GM21447 (cell line): ENCODE measurements at regions not wholly inside any gene's neighbourhood (a gene's known extent, or its start where the extent isn't known, plus 50 kb on each side); places are given as distances from the start of the nearest gene placed in this dataset.
"Not testable (repeated sequence)": the region's sequence is repeated elsewhere in the genome, so short reads cannot be mapped to it uniquely, and the experiment has no call there.

Source experiments
- ATAC-seq: cut with Tn5 transposase; IDR thresholded peaks from one replicate; pipeline ENCODE4 v1.9.1; 2021; ENCODE audit not compliant: unreplicated experiment

GRCh38 chr12:9313479-9313878 is 105.3 kb upstream of the PZP start:
- not testable (repeated sequence) for ATAC-seq

- not testable (repeated sequence) for ATAC-seq
Measured at GRCh38 chr12:9312406-9313392, 104.5 kb upstream of the PZP start.

- ATAC-seq = not testable (repeated sequence)
Measured at GRCh38 chr12:9311454-9311853, 103.3 kb upstream of the PZP start.

- ATAC-seq = not testable (repeated sequence)
Measured at GRCh38 chr12:9310645-9311044, 102.5 kb upstream of the PZP start.

- peak; percentile 79 for ATAC-seq
Measured at GRCh38 chr12:9309749-9310148, 101.6 kb upstream of the PZP start.

GRCh38 chr12:9308745-9309144 is 100.5 kb upstream of the PZP start:
- ATAC-seq = peak; percentile 52

- not testable (repeated sequence) for ATAC-seq
Measured at GRCh38 chr12:9308163-9308562, 100.0 kb upstream of the PZP start.

GRCh38 chr12:9307255-9307654 is 99.1 kb upstream of the PZP start:
- not testable (repeated sequence) for ATAC-seq

- not testable (repeated sequence) for ATAC-seq
Measured at GRCh38 chr12:9306004-9306403, 97.8 kb upstream of the PZP start.

GRCh38 chr12:9304540-9304939 is 96.3 kb upstream of the PZP start:
- not testable (repeated sequence) for ATAC-seq

- ATAC-seq = not testable (repeated sequence)
Measured at GRCh38 chr12:9295872-9296271, 87.7 kb upstream of the PZP start.

- not testable (repeated sequence) for ATAC-seq
Measured at GRCh38 chr12:9294072-9294620, 86.0 kb upstream of the PZP start.

- not testable (repeated sequence) for ATAC-seq
Measured at GRCh38 chr12:9293391-9293790, 85.2 kb upstream of the PZP start.

- ATAC-seq = not testable (repeated sequence)
Measured at GRCh38 chr12:9289984-9290383, 81.8 kb upstream of the PZP start.

GRCh38 chr12:9284724-9285123 is 76.5 kb upstream of the PZP start:
- not testable (repeated sequence) for ATAC-seq

- ATAC-seq = peak; percentile 50
Measured at GRCh38 chr12:9284197-9284596, 76.0 kb upstream of the PZP start.

GRCh38 chr12:9283346-9284095 is 75.3 kb upstream of the PZP start:
- peak; percentile 60 for ATAC-seq

GRCh38 chr12:9276990-9277389 is 68.8 kb upstream of the PZP start:
- ATAC-seq = no peak

- ATAC-seq = no peak
Measured at GRCh38 chr12:9273276-9273675, 65.1 kb upstream of the PZP start.

- no peak for ATAC-seq
Measured at GRCh38 chr12:9271875-9272274, 63.7 kb upstream of the PZP start.

- ATAC-seq = no peak
Measured at GRCh38 chr12:9264546-9264945, 56.4 kb upstream of the PZP start.
